Suppressor macrophage (primary cell): ENCODE measurements at regions not wholly inside any gene's neighbourhood (a gene's known extent, or its start where the extent isn't known, plus 50 kb on each side); places are given as distances from the start of the nearest gene placed in this dataset.

Experiments used
- DNase-seq, 4 experiments: peaks; one replicate each; pipeline ENCODE4 v3.0.0-alpha.2; 2020 to 2022

DNA sequence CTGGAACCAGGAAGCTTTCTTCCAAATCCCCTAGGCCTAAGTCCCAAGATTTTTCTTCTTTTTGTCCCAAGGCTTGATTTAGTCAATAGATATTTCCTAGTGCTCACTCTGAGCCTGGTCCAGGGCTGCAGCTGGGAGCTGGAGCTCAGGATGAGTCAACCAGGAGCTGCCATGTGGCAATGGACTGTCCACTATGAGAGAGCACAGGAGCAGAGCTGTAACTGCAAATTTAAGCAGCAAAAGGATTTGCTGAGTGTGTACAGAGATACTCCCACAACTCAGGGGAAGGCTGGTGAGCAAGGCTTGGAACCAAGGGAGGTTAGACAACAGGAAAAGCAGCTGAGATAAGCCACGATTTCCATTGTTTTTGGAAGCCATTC, 92.1 kb upstream of the CXCL12 start:
- DNase-seq = peak in 3 of 4 experiments; percentile 29 to 40 (median 37)

DNA sequence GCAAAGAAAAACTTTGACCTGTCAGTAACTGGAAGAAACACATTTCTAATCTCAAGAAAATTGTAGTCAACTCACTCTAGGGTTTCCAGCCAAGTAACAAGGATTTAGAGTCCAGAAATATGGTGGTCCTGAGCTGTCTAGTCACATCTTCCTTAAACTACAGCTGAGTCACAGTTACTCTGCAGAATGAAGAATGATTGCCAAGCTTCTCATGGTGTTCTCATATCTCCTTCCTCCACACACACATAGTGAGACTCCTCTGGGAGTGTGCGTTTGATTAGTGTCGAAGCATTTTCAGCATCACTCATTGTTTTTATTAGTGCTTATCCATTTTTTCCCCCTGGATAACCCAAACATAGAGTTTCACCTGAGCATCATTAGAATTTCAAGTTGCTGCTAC, 93.1 kb upstream of the CXCL12 start:
- DNase-seq = peak in 2 of 4 experiments; percentile 21 to 34

DNA sequence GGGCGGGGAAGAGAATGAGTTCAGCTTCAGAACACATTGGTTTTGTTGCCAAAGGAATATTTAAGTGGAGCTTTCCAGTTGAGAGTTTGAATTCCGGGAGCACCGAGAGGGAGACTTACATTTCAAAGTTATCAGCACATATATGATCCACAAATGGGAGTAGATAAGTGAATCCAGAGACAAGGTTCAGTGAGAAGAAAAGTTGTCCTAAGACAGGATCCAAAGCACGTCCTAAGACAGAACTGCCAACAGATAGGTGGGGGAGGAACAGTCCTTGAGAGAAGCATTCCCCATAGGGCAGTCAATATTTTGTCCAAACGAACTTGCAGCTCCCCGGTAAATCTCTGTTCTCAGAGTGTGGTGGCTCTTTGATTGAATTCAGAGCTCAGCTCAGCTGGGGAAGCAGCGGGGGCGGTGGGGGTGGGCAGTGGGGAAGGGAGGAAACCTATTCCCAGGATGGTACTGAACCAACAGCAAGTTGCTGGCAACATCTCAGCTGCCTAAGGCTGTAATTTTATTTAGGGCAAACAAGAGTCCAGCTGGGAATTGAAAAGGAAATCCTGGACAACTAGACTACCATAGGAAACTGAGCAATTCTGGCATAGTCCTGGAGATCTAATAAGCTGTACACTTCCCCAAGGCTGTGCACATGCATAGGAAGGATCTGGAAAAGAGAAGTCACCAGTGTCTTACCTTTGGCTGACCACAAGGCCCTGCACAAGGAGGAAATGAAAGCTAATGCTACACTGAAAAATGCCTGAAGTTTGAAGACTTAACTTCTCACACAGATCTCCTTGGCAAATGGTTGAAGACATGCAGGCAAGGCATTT, 94.2 kb upstream of the CXCL12 start:
- DNase-seq = peak; percentile 50 to 84 (median 70)

- DNase-seq = no peak
These were observed 107.8 kb upstream of the CXCL12 start for GRCh38 chr10:44492678-44493077.

- no peak for DNase-seq
These were observed 113.3 kb upstream of the CXCL12 start for GRCh38 chr10:44498222-44498621.

- no peak for DNase-seq
These were observed 115.6 kb upstream of the CXCL12 start for GRCh38 chr10:44500451-44500850.

- DNase-seq = no peak
These were observed 121.5 kb upstream of the CXCL12 start for GRCh38 chr10:44506386-44506785.

- no peak for DNase-seq
These were observed 125.7 kb upstream of the CXCL12 start for GRCh38 chr10:44510379-44511115.

GRCh38 chr10:44511166-44511565, 126.3 kb upstream of the CXCL12 start:
- DNase-seq = no peak

GRCh38 chr10:44511601-44512000, 126.7 kb upstream of the CXCL12 start:
- peak; percentile 29 to 73 (median 54) for DNase-seq

- no peak for DNase-seq
These were observed 127.6 kb upstream of the CXCL12 start for GRCh38 chr10:44512431-44513022.

DNA sequence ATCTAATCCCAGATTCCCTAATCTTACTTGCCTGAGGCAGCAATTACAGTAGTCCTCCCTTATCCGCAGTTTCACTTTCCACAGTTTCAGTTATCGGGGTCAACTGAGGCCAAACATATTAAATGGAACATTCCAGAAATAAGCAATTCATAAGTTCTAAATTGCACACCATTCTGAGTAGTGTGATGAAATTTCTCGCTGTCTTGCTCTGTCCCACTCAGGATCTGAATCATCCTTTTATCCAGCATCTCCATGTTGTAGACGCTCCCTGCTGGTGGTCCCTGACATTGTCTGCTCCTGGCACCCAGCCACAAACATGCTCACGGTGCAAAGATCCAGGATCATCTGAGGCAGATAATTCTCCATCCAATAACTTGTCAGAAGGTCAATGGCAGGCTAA, 128.7 kb upstream of the CXCL12 start:
- no peak for DNase-seq

- no peak for DNase-seq
These were observed 132.0 kb upstream of the CXCL12 start for GRCh38 chr10:44516891-44517290.

GRCh38 chr10:44517635-44518034, 132.7 kb upstream of the CXCL12 start:
- peak in 3 of 4 experiments; percentile 9 to 39 (median 38) for DNase-seq

GRCh38 chr10:44519361-44519760, 134.5 kb upstream of the CXCL12 start:
- no peak for DNase-seq

GRCh38 chr10:44520651-44521050, 135.8 kb upstream of the CXCL12 start:
- DNase-seq = no peak

DNA sequence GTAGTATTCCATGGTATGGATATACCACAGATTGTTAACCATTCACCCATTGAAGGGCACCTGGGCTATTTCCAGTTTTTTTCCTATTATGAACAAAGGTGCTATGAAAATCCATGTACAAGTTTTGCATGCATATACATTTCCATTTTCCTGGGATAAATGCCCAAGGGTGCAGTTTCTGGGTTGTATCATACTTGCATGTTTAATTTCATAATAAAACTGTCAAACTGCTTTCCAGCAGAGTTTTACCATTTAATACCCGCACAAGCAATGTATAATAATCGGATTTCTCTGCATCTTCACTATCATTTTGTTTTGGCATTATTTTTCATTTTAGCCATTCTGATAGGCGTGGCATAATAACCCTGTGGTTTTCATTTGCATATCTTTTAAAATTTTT, 154.3 kb upstream of the CXCL12 start:
- DNase-seq = no peak

DNA sequence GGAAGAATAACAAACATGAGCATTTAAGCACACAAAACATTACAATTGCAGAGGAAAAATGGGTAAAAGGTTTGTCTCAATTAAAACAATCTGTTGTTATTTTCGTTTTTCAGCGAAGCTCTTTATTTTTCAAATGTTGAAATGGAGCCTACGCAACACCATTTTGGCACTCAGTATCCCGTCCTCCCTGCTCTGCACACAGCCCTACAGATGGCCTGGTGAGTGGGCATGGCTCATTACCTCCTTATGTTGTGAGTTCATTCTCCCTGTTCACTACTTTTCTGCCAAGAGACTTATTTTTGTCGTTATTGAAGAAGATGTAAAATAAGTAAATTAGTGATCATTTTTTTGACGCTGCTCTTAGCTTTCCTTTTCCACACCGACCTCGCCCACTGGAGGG, 167.8 kb upstream of the CXCL12 start:
- DNase-seq = no peak

- DNase-seq = no peak
These were observed 172.8 kb upstream of the CXCL12 start for GRCh38 chr10:44557596-44558191.

DNA sequence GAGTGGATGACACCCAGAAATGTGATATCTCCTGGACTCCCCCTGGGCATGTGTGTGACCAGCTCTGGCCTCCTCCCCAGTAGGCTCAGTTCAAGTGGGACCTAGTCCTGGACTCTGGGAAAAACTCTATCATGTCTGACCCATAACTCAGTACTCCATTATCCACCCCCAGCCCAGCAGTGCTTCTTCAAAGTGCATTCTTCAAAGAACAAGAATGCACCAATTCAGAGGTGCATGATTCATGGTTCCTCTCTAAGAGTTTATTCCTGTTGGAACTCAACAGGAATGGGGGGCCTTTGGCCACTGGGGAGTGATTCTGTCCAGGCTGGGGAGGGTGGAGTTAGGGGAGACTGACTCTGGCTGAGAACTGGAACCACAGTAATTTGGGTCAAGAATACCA, 173.6 kb upstream of the CXCL12 start:
- no peak for DNase-seq

GRCh38 chr10:44564361-44564760, 179.5 kb upstream of the CXCL12 start:
- DNase-seq = no peak

DNA sequence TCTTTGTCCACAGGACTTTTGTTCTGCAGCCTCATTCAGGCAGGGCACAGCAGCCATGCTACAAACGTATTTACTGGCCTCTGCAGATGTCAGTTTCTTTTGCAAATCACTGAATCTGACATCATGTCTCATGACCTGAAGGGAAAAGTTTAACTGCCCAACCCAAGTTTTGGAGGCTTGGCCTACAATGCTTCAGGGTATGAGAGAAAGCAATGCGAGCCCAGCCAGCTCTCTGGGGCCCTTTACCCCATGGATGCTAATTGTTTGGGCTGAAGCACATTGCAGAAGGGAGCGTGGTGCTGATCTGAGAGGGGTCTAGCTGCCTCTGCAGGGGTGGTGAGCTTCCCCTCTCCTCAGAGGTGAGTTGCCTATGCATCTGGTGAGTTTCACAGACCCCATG, 179.9 kb upstream of the CXCL12 start:
- no peak for DNase-seq

GRCh38 chr10:44566786-44567185, 181.9 kb upstream of the CXCL12 start:
- no peak for DNase-seq
